HL-60 (cell line): ENCODE measurements at regions not wholly inside any gene's neighbourhood (a gene's known extent, or its start where the extent isn't known, plus 50 kb on each side); places are given as distances from the start of the nearest gene placed in this dataset.

Experiments used
- CTCF ChIP-seq: IDR thresholded peaks from one replicate; pipeline ENCODE4 v1.5.1; 2011; ENCODE audit warnings: low read length, control low read depth, inconsistent platforms; ENCODE audit not compliant: insufficient read depth
- POLR2AphosphoS5 ChIP-seq: IDR thresholded peaks from 2 replicates; pipeline ENCODE4 v1.6.1; 2012; ENCODE audit warnings: low read depth
- REST ChIP-seq: IDR thresholded peaks from 2 replicates; pipeline ENCODE4 v1.6.1; 2012; ENCODE audit warnings: low read depth; ENCODE audit not compliant: insufficient replicate concordance
- SPI1 ChIP-seq: IDR thresholded peaks from 2 replicates; pipeline ENCODE4 v1.6.1; 2012; ENCODE audit warnings: low read depth, mild to moderate bottlenecking, borderline replicate concordance

DNA sequence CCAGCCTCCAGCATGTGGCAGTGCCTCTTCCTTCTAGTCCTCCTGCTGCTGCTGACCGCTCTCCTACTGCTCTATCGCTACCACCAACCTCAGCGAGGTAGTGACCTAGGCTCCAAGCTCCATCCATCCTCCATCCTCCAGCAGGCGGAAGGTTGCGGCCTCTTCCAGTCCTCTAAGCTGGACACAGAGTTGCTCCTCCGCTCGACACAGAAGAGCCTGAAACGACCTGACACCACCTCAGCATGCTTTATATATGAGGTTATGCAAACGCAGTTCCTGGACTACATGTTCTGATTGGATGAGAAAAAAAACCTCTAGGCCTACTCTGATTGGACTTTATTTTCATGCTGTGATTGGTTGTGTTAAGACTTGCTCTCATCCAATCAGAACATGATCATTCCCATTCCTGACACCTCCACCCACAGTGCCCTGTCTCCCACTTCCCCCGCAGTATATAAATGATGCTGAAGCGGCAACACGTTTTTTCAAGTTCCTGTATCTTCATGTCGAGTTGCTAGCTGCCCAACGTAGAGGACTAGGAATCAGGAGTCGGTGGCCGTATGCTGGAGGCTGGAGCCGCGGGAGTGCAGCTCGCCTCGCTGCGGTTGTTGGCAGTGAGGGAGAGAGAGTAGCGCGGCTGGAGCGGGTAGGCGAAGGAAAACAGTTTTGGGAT, 398.1 kb downstream of the KCNJ18 start:
- TF ChIP-seq CTCF (no peak), REST (no peak), POLR2AphosphoS5 (no peak), SPI1 (no peak)
